Right ventricle myocardium superior (tissue), 1 donor: ENCODE measurements at regions not wholly inside any gene's neighbourhood (a gene's known extent, or its start where the extent isn't known, plus 50 kb on each side); places are given as distances from the start of the nearest gene placed in this dataset.
A peak's percentile ranks its signal among the peaks of the same experiment; 100 is the strongest.
"Not testable (repeated sequence)": the region's sequence is repeated elsewhere in the genome, so short reads cannot be mapped to it uniquely, and the experiment has no call there.

Experiments
- ATAC-seq: fragments of 200-7000 bp; cut with Tn5 transposase; one replicate; pipeline ENCODE4 v1.9.1; 2020; ENCODE audit warnings: mild to moderate bottlenecking; ENCODE audit not compliant: poor library complexity
- DNase-seq: peaks from one replicate; pipeline ENCODE4 v3.0.0-alpha.2; 2020
- intact Hi-C: fragments of 100-400 bp; cut with DNase I; formaldehyde crosslinking; loops from one replicate; pipeline ENCODE4 v1.11.2; 2022
- donor health status: DM: no; HTN: yes; CAD: no; lungs with severe emphysema.

DNA sequence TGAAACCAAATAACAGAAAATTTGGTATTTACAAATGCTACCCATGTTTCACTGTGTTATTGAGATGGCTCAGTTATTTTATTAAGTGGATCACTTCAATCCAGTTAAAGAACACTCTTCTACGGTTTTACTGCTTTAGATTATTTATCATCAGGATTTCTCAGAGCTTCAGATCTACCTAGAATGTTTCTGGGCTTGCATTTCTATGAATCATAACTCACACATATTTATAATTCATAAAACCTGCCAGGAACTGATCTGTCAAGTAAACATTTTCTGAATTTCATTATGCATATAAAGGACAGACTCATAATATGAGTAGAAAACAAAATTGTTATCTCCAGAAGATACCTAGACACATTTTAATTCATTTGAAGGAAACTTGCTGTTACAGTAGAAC is 1172.3 kb upstream of the LRRTM3 start:
- DNase-seq: no peak
- ATAC-seq: no peak
- intact Hi-C loops: no loop called here

DNA sequence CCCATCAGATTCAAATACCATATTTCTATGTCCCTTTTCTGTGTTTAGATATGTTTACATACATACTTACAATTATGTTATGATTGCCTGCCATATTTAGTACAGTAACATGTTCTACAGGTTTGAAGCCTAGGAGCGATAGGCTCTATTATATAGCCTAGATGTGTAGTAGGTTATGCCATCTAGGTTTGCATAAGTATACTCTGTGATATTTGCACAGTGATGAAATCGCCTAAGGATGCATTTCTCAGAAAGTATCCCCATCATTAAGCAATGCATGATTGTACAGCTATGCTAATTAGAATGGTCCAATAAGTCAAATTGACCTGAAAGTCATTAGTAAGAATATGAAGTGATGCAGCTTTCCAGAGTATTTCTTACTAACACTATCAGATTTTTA is 1171.7 kb upstream of the LRRTM3 start:
- intact Hi-C loops: no loop called here
- ATAC-seq (no peak), DNase-seq (no peak)

- ATAC-seq: no peak
- intact Hi-C loops: no loop called here
- no peak for DNase-seq
Measured at GRCh38 chr10:65762311-65762710, 1163.5 kb upstream of the LRRTM3 start.

DNA sequence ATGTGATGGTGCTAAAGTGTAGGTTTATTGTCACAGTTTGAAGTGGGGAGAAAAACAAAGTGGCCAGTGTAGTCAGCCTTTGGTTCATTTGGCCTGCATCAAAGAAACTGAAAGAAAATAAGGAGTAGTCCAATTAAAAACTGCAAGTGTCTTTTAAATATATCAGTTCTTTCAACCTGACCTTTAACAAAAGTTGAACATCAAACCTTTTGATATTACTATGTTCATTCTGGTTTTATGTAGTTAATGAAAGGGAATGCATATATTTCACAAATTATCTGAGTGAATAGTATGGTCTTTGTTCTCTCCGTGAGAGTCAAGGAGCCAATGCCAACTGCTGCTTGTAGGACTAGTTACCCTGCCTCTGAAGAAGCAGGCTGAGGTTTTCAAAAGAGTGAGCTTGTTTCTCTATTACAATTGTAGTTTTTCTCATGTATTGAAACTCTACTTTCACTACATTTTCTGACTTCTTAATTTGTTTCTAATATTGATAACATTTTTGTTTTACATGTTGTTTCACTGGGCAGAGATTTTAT is 1160.8 kb upstream of the LRRTM3 start:
- ATAC-seq (no peak), DNase-seq (no peak)

GRCh38 chr10:65769828-65770227 is 1156.0 kb upstream of the LRRTM3 start:
- ATAC-seq (no peak), DNase-seq (no peak)
- intact Hi-C loops: no loop called here

More for the DNA sequence above, 1160.8 kb upstream of the LRRTM3 start:
- intact Hi-C loops: no loop called here

DNA sequence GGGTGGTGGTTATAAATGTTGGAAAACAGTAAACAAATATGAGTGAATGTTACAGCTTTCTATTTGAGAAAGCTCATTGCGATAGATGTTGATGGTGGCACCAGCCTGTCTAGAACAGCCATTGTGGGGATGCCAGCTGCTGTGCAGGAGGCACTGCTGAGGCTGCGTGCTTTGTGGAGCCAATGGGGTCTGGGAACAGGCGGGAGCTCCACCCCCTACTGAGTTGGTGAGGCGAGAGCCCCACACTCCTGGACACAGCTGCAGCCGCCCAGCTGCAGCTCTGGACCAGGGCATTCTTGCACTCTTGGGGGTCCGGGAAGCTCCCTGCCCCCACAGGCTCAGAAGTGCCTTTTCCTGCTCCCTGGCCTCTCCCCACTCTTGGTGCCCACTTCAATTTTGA is 1147.1 kb upstream of the LRRTM3 start:
- ATAC-seq (no peak), DNase-seq (no peak)
- intact Hi-C loops: no loop called here

DNA sequence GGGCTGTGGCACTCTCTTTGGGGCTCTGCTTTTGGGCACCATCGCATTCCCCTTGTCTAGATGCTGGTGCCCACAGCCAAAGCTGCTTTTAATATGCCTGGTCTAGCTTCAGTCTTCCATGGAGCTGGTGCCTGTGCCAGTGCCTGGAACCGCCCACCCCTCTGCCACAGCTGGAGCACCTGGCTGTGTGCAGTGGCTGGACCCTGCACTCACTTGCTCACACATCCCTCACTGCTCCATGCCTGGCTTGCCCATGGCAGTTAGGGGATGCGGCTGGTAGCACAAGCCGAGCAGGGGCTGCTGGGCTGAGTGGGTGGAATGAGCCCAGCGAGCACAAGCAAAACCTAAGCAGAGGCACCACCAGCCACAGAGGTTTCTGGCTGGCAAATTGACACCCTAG is 1145.9 kb upstream of the LRRTM3 start:
- intact Hi-C loops: no loop called here
- ATAC-seq: no peak
- DNase-seq: peak; percentile 32

- ATAC-seq: no peak
- no peak for DNase-seq
- intact Hi-C loops: no loop called here
Measured at GRCh38 chr10:65786279-65786678, 1139.6 kb upstream of the LRRTM3 start.

- intact Hi-C loops: no loop called here
- no peak for ATAC-seq
- DNase-seq: no peak
Measured at GRCh38 chr10:65787571-65787970, 1138.3 kb upstream of the LRRTM3 start.

GRCh38 chr10:65788271-65788670 is 1137.6 kb upstream of the LRRTM3 start:
- intact Hi-C loops: no loop called here
- ATAC-seq: no peak
- no peak for DNase-seq

GRCh38 chr10:65791979-65792378 is 1133.9 kb upstream of the LRRTM3 start:
- DNase-seq (no peak), ATAC-seq (no peak)
- intact Hi-C loops: no loop called here

- DNase-seq (no peak), ATAC-seq (no peak)
- intact Hi-C loops: no loop called here
Measured at GRCh38 chr10:65793738-65794425, 1132.0 kb upstream of the LRRTM3 start.

DNA sequence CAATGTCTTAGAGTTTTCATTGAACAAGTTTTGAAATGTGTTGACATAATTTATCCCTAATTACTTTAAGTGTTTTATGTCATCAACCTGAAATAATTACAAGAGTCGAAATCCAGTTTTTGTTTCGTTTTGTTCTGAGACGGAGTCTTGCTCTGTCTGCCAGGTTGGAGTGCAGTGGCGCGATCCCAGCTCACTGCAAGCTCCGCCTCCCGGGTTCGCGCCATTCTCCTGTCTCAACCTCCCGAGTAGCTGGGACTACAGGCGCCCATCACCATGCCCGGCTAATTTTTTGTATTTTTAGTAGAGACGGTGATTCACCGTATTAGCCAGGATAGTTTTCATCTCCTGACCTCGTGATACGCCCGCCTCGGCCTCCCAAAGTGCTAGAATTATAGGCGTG is 1131.0 kb upstream of the LRRTM3 start:
- DNase-seq, ATAC-seq, intact Hi-C loops: not testable (repeated sequence)

GRCh38 chr10:65796472-65796871 is 1129.4 kb upstream of the LRRTM3 start:
- DNase-seq (no peak), ATAC-seq (no peak)
- intact Hi-C loops: no loop called here

- intact Hi-C loops: no loop called here
- ATAC-seq: no peak
Measured at GRCh38 chr10:65798133-65798532, 1127.7 kb upstream of the LRRTM3 start.

DNA sequence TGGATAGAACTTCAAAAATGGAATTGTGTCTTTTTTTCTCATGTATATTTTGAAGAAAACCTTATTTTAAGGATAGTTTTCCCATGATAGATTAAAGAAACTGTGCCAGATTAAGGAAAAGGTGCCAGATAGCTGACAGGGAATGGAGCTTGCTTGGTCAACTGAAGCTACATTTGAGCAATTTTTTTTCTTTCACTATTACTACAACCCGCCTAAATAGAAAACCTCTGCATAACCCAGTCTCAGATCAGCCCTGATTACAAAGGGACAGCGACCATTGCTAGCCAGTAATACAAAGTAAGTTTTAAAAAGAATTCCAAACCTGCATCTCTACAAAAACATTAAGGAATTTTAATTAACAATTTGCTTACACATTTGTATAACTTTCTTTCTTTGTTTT is 1123.4 kb upstream of the LRRTM3 start:
- DNase-seq (no peak), ATAC-seq (no peak)
- intact Hi-C loops: no loop called here

More at GRCh38 chr10:65798133-65798532, 1127.7 kb upstream of the LRRTM3 start:
- no peak for DNase-seq

GRCh38 chr10:65805511-65805910 is 1120.3 kb upstream of the LRRTM3 start:
- ATAC-seq (no peak), DNase-seq (no peak)
- intact Hi-C loops: no loop called here

DNA sequence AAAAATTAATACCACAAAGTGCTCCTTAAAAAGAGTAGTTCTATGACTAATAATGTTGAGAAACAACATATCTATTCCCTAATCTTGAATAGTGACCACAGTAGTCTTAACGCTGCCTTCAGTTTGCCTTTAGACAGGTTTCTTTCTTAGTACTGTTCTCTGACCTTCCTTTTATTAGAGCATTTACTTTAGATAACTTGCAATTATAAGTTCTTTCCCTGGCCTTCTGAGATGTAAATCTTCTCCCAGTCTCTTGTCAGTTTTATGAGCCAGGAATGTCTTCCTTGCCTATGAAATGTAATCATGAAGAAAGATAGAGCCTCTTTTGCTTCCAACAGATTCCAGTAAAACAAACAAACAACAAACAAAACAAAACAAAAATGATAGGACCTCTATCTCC is 1119.8 kb upstream of the LRRTM3 start:
- DNase-seq (no peak), ATAC-seq (no peak)
- intact Hi-C loops: no loop called here

DNA sequence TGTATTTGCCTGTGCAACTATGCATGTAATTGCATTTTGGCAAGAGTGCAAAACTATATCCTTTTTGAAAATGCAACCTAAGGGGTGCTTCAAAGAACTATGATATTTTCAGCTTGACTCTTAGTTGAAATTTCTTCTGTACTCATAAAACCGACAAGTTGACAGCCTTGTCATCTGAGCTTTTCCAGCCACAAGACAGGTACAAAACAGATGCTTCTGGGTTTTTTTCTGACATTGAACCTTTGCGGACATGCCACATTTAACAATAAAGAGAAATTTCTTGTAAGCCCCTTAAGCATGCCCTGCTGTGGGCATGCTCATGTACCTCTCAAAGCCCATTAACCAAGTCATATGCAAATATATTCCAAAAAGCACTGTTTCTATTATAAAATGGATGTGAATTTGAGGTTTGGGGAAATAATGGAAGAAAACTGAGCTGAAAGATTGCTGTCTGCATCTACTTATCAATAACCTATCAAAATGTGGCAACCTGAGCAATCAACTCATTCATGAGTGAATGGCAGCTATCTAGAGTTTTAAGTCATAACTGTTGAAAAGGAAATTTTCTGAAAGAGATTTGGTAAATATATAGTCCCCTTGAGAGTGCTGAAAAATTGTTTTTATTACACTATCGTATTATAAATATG is 1117.0 kb upstream of the LRRTM3 start:
- no peak for DNase-seq
- no peak for ATAC-seq
- intact Hi-C loops: no loop called here

GRCh38 chr10:65811931-65812525 is 1113.8 kb upstream of the LRRTM3 start:
- DNase-seq: no peak
- intact Hi-C loops: no loop called here

More at GRCh38 chr10:65811931-65812525, 1113.8 kb upstream of the LRRTM3 start:
- ATAC-seq: no peak
